SK-N-SH (cell line): ENCODE measurements at regions not wholly inside any gene's neighbourhood (a gene's known extent, or its start where the extent isn't known, plus 50 kb on each side); places are given as distances from the start of the nearest gene placed in this dataset.

ENCODE experiments used
- EZH2phosphoT487 ChIP-seq: fragments of 200-600 bp; sonication (generic); IDR thresholded peaks from 2 replicates; pipeline ENCODE4 v1.6.1; 2017; ENCODE audit warnings: low read depth, mixed run types, mild to moderate bottlenecking, antibody characterized with exemption, moderate library complexity, borderline replicate concordance
- FOXM1 ChIP-seq: IDR thresholded peaks from 2 replicates; pipeline ENCODE4 v1.4.0; 2012; ENCODE audit warnings: low read depth, mild to moderate bottlenecking
- GABPA ChIP-seq: IDR thresholded peaks from 2 replicates; pipeline ENCODE4 v1.4.0; 2012; ENCODE audit warnings: low read depth, mild to moderate bottlenecking
- MEF2A ChIP-seq: IDR thresholded peaks from 2 replicates; pipeline ENCODE4 v1.4.0; 2012; ENCODE audit warnings: low read depth, borderline replicate concordance
- MXI1 ChIP-seq: IDR thresholded peaks from 2 replicates; pipeline ENCODE4 v1.6.1; 2012; ENCODE audit warnings: mild to moderate bottlenecking, low read depth, low read length, improper control_type of control experiment
- NFIC ChIP-seq: IDR thresholded peaks from 2 replicates; pipeline ENCODE4 v1.4.0; 2012; ENCODE audit warnings: borderline replicate concordance
- POLR2AphosphoS5 ChIP-seq: IDR thresholded peaks from 2 replicates; pipeline ENCODE4 v1.6.1; 2012; ENCODE audit warnings: low read depth, low read length
- RFX5 ChIP-seq: IDR thresholded peaks from 2 replicates; pipeline ENCODE4 v1.6.1; 2012; ENCODE audit warnings: mild to moderate bottlenecking, improper control_type of control experiment, low read length
- TEAD4 ChIP-seq: IDR thresholded peaks from 2 replicates; pipeline ENCODE4 v1.4.0; 2012; ENCODE audit warnings: mild to moderate bottlenecking, borderline replicate concordance; ENCODE audit not compliant: insufficient read depth
- YY1 ChIP-seq: IDR thresholded peaks from 2 replicates; pipeline ENCODE4 v1.4.0; 2012; ENCODE audit warnings: low read depth, mild to moderate bottlenecking
- TF ChIP-seq, protein P1 (sequence below): fragments of 200-600 bp; sonication (generic); IDR thresholded peaks from 2 replicates; pipeline ENCODE4 v1.6.1; 2017; ENCODE audit warnings: antibody characterized with exemption, mild to moderate bottlenecking, moderate library complexity
- TF ChIP-seq, protein P2 (sequence below): fragments of 150-350 bp; IDR thresholded peaks from 2 replicates; pipeline ENCODE4 v1.6.1; 2017; ENCODE audit warnings: antibody characterized with exemption, low read length, low read depth, borderline replicate concordance

DNA sequence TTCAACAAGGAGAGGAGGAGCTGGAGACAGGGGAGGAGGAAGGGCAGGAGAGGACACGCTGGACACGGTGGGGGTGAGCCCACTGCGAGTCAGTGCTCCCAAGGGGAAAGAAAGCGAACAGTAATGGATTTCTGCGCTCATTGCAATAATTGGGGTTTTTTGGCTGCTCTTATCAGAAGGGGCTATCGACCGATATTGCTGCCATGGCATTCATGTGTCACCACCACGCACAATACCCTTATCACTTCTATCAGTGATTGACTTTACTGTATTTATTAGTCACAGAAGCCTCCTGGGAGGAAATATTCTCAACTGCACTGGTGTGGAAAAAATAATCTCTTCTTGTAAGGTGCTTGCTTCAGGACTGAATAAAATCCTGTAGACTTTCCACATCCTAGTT is 55.8 kb downstream of the CEP43 start:
- TF ChIP-seq, protein P1, sequence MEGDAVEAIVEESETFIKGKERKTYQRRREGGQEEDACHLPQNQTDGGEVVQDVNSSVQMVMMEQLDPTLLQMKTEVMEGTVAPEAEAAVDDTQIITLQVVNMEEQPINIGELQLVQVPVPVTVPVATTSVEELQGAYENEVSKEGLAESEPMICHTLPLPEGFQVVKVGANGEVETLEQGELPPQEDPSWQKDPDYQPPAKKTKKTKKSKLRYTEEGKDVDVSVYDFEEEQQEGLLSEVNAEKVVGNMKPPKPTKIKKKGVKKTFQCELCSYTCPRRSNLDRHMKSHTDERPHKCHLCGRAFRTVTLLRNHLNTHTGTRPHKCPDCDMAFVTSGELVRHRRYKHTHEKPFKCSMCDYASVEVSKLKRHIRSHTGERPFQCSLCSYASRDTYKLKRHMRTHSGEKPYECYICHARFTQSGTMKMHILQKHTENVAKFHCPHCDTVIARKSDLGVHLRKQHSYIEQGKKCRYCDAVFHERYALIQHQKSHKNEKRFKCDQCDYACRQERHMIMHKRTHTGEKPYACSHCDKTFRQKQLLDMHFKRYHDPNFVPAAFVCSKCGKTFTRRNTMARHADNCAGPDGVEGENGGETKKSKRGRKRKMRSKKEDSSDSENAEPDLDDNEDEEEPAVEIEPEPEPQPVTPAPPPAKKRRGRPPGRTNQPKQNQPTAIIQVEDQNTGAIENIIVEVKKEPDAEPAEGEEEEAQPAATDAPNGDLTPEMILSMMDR: no peak
- TF ChIP-seq MEF2A (no peak), EZH2phosphoT487 (no peak), FOXM1 (no peak), TEAD4 (no peak), MXI1 (no peak), YY1 (no peak), GABPA (no peak), RFX5 (no peak), NFIC (no peak), POLR2AphosphoS5 (no peak)
- TF ChIP-seq, protein P2, sequence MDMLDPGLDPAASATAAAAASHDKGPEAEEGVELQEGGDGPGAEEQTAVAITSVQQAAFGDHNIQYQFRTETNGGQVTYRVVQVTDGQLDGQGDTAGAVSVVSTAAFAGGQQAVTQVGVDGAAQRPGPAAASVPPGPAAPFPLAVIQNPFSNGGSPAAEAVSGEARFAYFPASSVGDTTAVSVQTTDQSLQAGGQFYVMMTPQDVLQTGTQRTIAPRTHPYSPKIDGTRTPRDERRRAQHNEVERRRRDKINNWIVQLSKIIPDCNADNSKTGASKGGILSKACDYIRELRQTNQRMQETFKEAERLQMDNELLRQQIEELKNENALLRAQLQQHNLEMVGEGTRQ: no peak
